IPS DF 19.7 (cell line): ENCODE measurements at regions not wholly inside any gene's neighbourhood (a gene's known extent, or its start where the extent isn't known, plus 50 kb on each side); places are given as distances from the start of the nearest gene placed in this dataset.
"Not testable (repeated sequence)": the region's sequence is repeated elsewhere in the genome, so short reads cannot be mapped to it uniquely, and the experiment has no call there.

Source experiments
- DNase-seq: peaks from one replicate; pipeline ENCODE4 v3.0.0-alpha.2; 2013; ENCODE audit warnings: low read depth, low spot score

DNA sequence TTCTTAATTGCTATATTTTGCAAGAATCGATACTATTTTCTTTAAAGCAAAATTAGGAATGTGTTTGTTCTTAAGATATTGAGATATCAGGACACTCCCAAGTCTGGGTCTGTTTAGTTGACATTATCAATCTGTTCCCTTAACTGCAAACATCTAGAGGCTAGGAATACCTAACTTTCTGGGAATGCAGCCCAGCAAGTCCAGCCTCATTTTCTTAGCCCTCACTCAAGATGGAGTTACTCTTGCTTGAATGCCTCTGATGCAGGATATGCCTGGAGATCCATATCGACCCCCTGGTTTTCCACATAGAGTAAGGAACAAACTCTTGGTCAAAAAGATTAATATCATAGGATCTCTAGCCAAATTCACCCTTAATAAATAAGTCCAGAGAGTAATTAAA, 305.3 kb upstream of the COBL start:
- no peak for DNase-seq

DNA sequence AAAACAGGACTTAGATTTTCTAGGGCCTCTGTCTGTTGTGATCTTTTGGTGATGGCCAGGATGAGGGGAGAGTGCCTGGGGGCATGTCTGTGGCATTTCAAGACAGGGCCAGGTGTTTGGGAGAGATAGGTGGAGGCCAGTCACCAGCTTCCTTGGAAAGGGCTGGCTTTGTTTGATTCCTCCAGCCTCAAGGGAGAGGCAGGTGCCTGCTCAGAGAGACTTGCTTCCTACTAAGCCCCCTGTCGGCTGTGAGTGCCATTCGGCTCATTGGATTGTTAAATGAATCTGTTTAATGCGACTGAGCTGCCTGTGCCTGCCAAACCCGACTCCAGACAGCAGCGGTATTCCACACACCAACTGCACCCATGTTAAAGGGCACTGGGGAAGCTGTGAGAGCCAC, 304.1 kb upstream of the COBL start:
- DNase-seq: no peak

DNA sequence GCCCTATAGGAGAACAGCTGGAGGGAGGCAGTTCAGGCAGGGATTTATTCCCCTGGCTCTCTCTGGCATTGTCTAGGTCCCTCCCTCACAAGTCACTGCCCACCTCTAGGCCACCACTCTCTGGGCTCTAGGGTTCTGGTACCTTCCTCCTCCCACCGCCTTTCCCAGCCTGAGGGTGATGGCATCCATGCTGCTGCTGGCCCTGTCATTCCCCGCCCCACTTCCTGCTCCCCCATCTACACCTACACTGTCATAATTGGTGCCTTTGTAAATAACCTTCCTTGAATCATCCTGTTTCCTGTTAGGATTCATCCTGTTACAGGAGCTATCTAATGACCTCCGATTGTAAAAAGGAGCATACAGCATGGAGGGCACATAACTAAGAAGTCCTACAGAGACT, 303.3 kb upstream of the COBL start:
- no peak for DNase-seq

DNA sequence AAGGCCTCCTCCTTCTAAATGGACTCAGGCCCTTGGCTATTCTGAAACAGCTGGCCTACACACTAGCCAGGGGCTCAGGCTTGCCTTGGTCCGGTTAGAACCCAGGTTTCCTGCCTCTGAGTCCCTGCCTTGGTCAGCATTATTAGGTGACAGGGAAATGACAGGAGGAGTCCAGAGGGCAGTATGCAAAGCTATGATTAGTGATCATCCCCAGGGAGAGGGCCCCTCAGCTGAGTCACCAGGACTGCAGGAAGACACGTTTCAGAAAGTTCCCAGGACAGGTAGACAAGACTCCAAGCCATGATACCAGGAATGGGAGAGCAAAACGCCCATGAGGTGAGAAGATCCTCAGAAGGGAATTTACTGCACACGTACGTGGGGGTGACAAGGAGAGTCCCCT, 301.1 kb upstream of the COBL start:
- no peak for DNase-seq

DNA sequence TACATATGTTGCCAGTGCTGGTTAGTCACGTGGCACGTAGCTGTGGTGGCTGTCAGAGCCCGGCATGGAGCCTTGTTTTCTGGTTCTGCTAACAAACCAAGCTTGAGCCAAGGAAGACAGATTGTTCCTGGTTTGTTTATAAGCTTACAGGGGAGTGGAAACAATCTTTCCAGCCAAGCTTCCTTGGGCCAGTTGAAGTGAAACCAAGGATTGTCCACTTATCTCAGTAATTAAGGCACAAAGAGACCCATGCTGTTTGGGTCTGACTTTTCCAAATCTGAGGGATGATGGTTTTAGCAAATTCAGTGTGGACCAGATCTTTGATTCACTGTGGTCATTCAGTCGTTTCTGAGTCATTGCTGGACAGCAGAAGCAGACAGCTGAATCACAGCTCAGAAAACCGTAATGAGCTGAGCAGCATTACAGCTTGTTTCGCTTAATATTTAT, 297.3 kb upstream of the COBL start:
- DNase-seq: no peak

DNA sequence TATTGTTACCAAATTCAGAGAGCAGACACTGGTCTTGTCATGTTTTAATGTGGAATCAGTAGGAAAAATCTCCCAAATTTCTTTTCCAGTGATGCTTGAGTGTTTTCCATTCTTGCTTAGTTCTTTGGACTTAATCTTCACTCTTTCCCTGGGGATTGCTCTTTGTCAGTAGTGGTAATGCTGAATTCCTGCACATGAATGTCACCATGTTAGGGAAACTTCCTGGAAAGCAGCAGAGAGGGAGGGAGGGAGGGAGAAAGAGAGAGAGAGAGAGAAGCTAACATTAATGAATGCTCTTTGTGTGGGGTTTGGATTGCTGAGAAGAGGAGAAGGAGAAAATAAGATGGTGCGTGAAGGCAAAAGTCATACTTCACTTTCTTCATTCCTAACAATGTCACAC, 295.3 kb upstream of the COBL start:
- DNase-seq: no peak

DNA sequence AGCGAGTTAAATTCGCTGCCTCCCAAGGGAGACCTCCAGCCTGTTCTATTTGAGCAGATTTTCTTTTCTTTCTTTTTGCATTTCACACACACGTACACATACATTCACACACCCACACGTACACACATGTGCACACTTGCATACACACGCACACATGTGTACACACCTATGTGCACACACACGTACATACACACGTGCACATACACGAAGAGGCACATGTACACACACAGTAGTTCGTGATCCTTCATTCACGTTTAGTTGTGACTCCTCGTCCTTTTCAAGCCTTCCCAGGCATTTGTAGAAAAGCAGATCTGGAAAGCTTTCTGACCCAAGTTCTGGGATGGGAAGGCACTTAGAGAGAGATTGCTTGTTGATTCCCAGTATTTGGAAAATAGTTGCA, 290.8 kb upstream of the COBL start:
- no peak for DNase-seq

DNA sequence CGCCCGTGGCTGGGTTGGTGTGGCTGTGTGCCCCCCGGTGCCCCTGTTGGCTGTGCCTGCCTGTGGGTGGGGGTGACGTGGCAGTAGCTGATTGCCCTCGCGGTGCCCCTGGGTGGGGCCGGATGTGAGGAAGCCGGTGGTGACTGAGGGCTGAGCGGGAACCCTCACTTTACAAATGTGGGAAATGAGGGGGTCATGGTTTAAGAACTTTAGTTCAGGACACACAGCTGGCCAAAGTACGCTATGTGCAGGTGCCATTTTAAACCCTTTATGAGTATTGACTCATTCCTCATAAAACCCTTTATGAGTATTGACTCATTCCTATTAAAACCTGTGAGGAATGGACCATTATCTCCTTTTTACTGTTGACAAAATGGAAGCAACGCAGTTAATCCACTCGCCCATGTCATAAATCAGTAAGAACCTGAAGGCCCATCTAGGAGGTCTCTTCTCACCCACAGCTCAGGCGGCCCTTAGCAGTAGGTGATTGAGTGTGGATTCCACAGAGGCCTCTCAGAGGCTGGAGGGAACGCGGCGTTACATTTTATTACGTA, 290.1 kb upstream of the COBL start:
- no peak for DNase-seq

DNA sequence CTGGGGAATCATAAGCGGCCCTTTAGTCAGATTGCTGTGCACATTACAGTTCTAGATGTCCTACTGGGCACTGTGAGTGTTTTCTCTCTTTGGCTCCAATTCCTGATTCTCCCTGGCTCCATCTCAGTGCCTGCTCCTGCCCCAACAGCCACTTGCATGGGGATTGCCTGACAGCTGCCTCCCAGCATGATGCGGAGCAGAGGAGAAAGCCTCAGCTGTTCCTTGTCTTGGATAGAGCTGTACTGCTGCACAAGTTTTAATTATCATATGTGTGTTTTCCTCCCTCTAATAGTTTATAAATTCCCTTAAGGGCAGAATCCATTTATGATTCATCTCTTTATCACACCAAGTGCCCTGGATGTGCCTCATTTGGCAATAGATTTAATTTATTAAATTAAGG, 285.8 kb upstream of the COBL start:
- DNase-seq: no peak

DNA sequence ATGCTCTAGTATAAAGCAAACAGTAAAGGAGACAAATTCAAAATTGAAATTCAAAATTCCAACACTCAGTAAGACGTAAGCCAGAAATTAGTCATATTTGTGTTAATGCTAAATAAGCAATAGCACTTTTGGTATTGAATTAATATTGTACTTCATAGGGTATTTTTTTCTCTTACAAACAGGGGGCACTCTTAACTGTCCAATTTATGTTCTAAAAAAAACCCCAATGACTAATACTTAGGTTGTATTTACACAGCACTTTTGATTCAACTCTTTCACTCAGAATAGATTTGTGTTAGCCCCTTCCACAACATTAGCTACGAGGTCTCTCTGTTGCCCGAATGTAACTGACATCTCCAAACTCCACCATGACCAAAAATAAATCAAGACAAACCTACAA, 284.9 kb upstream of the COBL start:
- DNase-seq: no peak

DNA sequence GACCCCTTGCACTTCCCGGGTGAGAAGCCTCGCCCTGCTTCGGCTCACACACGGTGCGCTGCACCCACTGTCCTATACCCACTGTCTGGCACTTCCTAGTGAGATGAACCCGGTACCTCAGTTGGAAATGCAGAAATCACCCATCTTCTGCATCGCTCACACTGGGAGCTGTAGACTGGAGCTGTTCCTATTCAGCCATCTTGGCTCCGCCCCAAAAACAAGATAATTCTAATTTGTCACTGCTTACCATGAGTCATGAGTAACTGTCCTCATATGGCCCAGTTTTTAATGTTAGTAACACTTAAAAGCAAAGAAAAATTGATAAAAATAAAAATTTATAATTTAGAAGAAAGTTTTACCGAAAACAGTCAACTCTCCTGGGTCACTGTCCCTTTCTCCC, 283.3 kb upstream of the COBL start:
- not testable (repeated sequence) for DNase-seq

DNA sequence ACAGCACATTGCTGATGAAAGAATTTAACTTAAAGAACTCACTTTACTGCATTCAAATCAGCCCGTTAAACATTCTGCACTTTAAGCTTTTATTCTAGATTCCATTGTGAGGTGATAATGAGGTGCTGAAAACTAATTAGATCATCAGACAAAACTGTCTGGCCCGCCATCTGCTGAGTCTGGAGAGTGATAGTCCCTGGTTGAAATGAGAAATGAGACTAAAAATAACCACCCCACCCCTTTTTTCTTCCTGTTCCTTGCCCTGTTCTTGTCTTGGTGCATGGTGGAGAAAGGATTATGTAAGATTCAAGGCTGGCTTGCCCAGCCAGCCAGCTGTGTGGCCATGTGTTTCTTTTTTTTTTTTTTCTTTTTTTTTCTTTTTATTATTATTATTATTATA, 277.0 kb upstream of the COBL start:
- no peak for DNase-seq

DNA sequence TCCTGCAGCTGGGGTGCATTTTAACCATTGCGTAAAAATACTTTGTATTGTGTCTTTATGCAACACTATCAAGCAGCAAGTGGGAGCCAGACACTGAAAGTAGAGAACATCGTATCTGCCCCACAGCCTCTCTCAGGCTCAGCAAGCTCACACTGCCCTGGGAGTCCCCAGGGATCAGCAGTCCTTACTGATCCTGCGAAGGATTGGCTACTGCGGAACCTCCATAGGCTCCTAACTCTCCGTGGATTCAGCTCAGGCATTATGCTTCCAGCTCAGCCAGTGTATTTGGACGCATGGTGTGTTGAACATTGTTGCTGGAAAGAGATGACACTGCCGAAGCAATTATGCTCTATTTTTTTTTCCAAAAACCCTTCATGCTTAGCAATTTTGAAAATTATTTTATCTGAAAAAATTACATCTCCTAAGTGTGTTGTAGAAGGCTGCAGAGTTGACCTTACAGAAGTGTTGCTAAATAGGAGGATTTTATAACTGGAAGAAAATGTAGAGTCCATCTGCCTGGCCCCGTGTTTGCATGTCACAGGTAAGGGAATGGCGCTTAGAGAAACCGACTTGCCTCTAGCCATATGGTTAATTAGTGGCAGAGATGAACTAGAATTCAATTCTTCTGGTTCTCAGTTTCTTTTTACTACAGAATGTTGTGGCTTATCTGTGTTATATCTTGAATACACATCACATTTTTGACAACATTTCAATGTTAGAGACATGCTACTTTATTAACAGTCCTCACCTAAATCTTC, 276.4 kb upstream of the COBL start:
- DNase-seq: no peak

DNA sequence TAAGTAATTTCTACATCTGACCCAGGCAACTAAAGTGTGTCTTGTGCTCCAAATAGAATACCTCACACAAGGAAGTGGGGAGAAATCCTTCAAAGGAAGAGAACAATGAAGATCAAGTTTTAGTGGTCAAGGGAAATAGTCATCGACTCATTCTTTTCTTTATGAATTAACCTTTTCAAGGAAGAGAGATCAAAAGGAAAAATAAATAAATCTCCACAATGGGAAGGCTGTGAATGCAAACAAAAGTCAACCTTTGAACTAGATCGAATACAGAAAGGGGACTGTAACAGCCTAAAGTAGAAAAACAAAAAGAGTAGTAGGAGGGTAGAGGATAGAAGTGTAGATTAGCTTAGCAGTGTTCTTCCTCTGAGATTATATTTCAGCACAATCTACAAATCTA, 274.6 kb upstream of the COBL start:
- no peak for DNase-seq

DNA sequence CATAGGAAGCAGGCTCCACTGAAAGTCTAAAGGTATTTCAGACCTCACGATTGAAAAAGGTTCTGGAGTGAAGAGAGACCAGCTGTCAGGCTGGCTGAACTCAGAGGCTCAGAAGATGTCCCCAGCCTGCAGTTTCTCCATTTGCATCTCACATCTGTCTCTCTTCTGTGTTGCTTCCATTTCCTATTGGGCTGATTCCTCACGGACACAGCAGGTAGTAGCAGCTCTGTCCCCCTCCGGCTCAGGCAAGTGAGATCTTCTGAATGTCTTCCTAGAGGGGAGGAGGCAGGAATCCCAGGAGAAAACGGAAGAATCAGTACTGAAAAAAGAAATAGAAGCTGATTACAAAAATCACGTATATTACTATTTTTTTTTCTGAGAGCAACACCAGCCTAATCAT, 274.1 kb upstream of the COBL start:
- peak; percentile 54 for DNase-seq

DNA sequence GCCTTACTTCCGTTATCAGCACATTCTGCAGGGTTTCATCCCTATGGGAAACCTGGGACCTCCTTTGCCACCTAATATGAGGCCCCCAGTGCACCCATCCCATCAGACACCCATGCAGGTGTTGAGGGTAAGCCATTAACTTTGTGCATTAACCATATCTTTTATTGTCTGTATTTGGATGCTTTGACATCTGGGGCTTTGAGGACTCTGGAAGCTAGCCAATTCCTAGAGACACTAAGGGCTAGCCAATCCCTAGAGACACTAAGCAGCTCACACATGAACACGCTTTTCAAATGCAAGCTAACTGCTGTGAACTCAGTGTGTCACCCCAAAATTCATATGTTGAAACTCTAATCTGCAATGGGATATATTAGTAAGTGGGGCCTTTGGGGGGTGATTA, 272.5 kb upstream of the COBL start:
- DNase-seq: no peak

DNA sequence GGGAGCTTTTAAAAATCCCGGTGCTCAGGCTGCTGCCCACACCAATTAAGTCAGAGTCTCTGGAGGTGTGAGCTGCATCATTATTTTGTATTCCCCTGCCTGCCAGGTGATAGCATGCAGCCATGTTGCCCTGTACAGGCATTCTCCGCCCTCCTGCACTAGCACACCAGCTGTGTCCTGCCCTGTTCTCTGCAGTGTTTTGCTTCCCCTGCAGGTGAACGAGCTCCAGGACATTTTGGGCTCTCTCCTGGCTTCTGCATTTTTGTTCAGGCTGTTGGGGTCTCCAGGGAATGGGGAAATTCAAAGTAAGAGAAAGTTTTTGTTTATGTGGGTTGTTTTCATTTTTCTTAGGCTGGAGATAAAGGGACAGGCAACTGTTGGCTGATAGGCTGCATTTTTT, 271.0 kb upstream of the COBL start:
- DNase-seq: no peak

DNA sequence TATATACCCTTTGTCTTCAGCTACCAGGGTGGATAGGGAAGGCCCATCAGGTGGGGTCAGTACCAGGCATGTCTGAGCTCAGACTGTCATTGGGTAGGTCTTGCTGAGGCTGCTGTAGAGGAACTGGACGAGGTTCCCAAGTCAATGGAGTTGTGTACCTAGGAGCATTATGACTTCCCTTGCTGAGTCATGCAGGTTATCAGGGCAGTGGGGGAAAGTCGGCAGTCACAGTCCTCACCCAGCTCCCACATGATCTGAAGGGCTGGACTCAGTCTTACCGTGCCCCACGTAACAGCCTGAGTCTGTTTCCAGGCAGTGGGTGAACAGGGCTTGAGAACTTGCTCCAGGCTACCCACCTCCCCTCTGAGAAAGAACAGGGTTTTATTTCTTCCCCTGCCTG, 260.8 kb upstream of the COBL start:
- no peak for DNase-seq

DNA sequence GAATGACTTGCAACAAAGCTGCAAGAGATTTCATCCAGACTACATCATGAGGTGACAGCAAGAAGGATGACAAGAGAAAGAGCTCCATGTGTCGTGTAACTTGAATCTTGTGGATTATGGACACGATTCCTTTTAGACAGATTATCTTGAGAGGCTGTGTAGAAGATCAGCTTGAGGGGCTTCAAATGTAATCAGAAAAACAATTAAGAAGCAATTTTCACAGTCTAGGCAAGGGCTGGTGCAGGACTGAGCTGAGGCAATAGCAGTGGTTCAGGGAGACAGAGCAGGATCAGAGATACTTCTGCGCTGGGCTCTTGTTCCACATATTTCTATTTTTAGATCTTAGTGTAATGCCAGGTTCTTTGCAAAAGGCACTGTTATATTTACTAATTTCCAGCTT, 253.0 kb upstream of the COBL start:
- DNase-seq: no peak

DNA sequence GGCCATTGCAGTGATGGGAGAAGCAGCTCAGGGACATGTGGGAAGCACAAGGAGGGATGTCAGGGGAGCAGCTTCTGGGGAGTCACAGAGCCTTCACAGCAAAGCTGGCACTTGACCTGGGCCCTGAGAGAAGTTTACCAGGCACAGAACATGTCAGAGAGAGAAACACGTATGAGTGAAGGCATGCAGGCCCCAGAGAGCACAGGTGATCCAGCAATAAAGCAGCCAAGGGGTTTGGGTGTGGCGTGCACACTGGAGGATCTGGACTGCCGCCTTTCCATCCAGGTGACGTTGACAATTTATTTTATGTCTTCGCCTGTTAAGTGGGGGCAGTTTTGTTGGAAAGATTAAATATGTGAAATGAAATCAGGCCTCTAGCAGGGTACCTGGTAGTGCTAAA, 252.6 kb upstream of the COBL start:
- no peak for DNase-seq

DNA sequence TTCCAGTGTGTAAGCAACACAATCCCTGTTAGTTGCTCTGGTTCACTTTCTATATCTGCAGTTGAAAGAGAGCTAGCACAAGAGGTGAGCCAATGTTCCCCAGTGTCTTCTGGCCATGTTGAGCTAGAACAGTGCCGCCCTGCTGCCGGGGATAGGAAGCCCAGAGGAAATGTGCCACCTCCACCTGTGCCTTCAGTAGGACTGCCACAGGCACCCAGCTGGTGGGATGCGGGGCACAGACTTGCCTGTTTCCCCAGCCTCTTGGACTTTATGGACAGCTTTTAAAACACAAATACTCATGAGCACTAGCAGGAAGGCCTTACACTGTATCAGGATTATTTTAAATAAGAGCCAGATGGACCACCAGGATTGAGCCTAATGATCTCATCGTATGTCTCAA, 234.5 kb upstream of the COBL start:
- DNase-seq: no peak

DNA sequence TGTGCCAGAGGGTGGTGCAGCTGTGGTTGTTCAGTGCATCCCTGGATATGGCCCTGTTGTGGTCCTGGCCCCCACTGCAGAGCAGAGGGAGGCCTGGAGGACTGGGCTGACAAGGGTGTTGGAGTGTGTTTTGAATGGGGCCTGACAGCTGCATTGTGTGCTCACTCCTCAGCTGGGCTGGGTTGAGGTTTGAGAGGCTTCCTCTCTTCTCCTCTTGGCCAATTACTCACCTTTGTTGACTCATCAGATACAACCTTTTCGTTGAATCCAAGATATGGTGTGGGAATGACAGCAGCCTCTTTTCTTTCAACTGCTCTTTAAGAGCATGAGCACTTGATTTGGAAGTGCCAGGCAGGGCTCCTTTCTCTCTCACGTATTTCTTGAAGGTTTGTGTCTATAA, 228.5 kb upstream of the COBL start:
- DNase-seq: no peak

DNA sequence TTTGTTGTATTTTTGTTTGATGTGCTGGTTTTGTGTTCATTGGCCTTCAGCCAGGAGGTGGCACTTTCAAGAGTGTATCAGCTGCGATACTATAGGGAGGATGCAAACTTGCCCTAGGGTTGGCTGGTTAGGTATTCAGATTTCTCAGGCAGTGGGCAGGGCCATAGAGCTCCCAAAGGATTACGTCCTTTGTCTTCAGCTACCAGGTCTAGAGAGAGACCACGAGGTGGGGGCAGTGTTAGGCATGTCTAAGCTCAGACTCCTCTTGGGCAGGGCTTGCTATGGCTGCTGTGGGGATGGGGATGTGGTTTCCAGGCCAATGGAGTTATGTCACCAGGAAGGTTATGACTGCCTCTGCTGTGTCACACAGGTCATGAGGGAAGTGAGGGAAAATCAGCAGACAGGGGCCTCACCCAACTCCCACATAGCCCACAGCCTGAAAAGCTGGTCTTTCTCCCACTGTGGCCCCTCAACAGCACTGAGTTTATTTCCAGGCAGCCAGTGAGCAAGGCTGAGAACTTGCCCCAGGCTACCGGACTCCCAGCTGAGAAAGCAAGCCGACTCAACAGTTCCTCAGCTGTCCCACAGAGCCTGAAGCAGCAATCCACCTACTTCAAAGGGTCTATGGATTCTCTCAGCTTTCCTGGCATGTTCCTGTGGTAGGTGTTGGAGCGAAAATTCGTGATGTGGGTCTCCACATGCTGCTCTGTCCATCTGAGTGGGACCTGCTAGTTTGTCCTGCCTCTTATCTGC, 227.4 kb upstream of the COBL start:
- DNase-seq: no peak
